ENCODE measurements at regions not wholly inside any gene's neighbourhood (a gene's known extent, or its start where the extent isn't known, plus 50 kb on each side); places are given as distances from the start of the nearest gene placed in this dataset.

- TF ChIP-seq MAX (IDR thresholded peaks at IDR 0.05; ENCODE audit: low read depth): no peak
- TF ChIP-seq USF1 (IDR thresholded peaks at IDR 0.05; ENCODE audit: borderline replicate concordance, low read depth): no peak
- no peak for TF ChIP-seq CTCF (IDR thresholded peaks at IDR 0.05)
- TF ChIP-seq POLR2AphosphoS5 (IDR thresholded peaks at IDR 0.05; ENCODE audit: low read depth, low read length): no peak
Observed at GRCh38 chr5:119829341-119829740, 200.0 kb downstream of the FAM170A start.
